DND-41 (cell line): ENCODE measurements at regions not wholly inside any gene's neighbourhood (a gene's known extent, or its start where the extent isn't known, plus 50 kb on each side); places are given as distances from the start of the nearest gene placed in this dataset.

ENCODE experiments used
- ATAC-seq: fragments of 200-7000 bp; cut with Tn5 transposase; 3 replicates; pipeline ENCODE4 v1.9.1; 2021; ENCODE audit warnings: low read depth; ENCODE audit not compliant: insufficient read depth
- DNase-seq: peaks from one replicate; pipeline ENCODE4 v3.0.0-alpha.2; 2020
- H2AFZ ChIP-seq: 2 replicates; pipeline ENCODE4 v1.6.0; 2012; ENCODE audit warnings: low read depth, low read length
- H3K27ac ChIP-seq: 2 replicates; pipeline ENCODE4 v1.5.1; 2012; ENCODE audit warnings: low read length, inconsistent platforms
- H3K27me3 ChIP-seq: fragments of 200-600 bp; sonication (generic); 2 replicates; pipeline ENCODE4 v1.6.0; 2012; ENCODE audit warnings: low read length, mild to moderate bottlenecking, inconsistent platforms; ENCODE audit not compliant: insufficient read depth, poor library complexity
- H3K36me3 ChIP-seq: 2 replicates; pipeline ENCODE4 v1.5.1; 2012; ENCODE audit warnings: low read length, inconsistent platforms; ENCODE audit not compliant: insufficient read depth
- H3K4me1 ChIP-seq: 2 replicates; pipeline ENCODE4 v1.5.1; 2012; ENCODE audit warnings: mild to moderate bottlenecking, low read length; ENCODE audit not compliant: insufficient read depth
- H3K4me2 ChIP-seq: 2 replicates; pipeline ENCODE4 v1.6.0; 2012; ENCODE audit warnings: mild to moderate bottlenecking, moderate library complexity, low read length, inconsistent platforms; ENCODE audit not compliant: insufficient read depth
- H3K4me3 ChIP-seq, 2 experiments: fragments of 200-600 bp in 1 of 2; shearing (Covaris generic) in 1 of 2; 2 replicates each; pipeline ENCODE4 v1.5.1; 2012 to 2016; ENCODE audit warnings: inconsistent platforms in 2 of 2, low read length in 2 of 2, mild to moderate bottlenecking in 2 of 2, low read depth in 1 of 2, moderate library complexity in 1 of 2
- H3K79me2 ChIP-seq: 2 replicates; pipeline ENCODE4 v1.6.0; 2012; ENCODE audit warnings: low read length, inconsistent platforms; ENCODE audit not compliant: insufficient read depth
- H3K9ac ChIP-seq: 2 replicates; pipeline ENCODE4 v1.6.0; 2012; ENCODE audit warnings: low read depth, mild to moderate bottlenecking, inconsistent platforms, low read length, moderate library complexity
- H3K9me3 ChIP-seq: 2 replicates; pipeline ENCODE4 v1.5.1; 2012; ENCODE audit warnings: low read length, moderate library complexity, mild to moderate bottlenecking, inconsistent platforms; ENCODE audit not compliant: insufficient read depth, severe bottlenecking
- H4K20me1 ChIP-seq: 2 replicates; pipeline ENCODE4 v1.6.0; 2012; ENCODE audit warnings: low read length; ENCODE audit not compliant: insufficient read depth
- EZH2 ChIP-seq: IDR thresholded peaks from 3 replicates; pipeline ENCODE4 v1.6.1; 2012; ENCODE audit warnings: borderline replicate concordance, low read depth, mild to moderate bottlenecking, moderate library complexity, low read length, inconsistent platforms; ENCODE audit not compliant: severe bottlenecking
- TF ChIP-seq, protein P1 (sequence below): IDR thresholded peaks from 2 replicates; pipeline ENCODE4 v1.5.1; 2012; ENCODE audit warnings: borderline replicate concordance, low read length, moderate library complexity, mild to moderate bottlenecking; ENCODE audit not compliant: poor library complexity, severe bottlenecking; ENCODE audit errors: extremely low read depth

GRCh38 chr2:42959234-42960001 is 167.0 kb upstream of the HAAO start:
- H4K20me1 ChIP-seq, result no peaks in the 10 kb centered on the region
- no peak overlapping the region for H3K9ac ChIP-seq
- no peaks in the 10 kb centered on the region for H3K9me3 ChIP-seq
- ATAC-seq, result no peak
- DNase-seq, result no peak
- no peak overlapping the region for H2AFZ ChIP-seq
- no peak overlapping the region for H3K4me3 ChIP-seq
- H3K36me3 ChIP-seq, result no peaks in the 10 kb centered on the region
- H3K4me1 ChIP-seq, result peaks cover 2% of the 10 kb centered on the region; the same call in 1 of the 2 replicates
- no peak overlapping the region for H3K4me2 ChIP-seq
- H3K27me3 ChIP-seq, result no peaks in the 10 kb centered on the region
- no peak overlapping the region for H3K27ac ChIP-seq
- no peaks in the 10 kb centered on the region for H3K79me2 ChIP-seq
- TF ChIP-seq, protein P1, sequence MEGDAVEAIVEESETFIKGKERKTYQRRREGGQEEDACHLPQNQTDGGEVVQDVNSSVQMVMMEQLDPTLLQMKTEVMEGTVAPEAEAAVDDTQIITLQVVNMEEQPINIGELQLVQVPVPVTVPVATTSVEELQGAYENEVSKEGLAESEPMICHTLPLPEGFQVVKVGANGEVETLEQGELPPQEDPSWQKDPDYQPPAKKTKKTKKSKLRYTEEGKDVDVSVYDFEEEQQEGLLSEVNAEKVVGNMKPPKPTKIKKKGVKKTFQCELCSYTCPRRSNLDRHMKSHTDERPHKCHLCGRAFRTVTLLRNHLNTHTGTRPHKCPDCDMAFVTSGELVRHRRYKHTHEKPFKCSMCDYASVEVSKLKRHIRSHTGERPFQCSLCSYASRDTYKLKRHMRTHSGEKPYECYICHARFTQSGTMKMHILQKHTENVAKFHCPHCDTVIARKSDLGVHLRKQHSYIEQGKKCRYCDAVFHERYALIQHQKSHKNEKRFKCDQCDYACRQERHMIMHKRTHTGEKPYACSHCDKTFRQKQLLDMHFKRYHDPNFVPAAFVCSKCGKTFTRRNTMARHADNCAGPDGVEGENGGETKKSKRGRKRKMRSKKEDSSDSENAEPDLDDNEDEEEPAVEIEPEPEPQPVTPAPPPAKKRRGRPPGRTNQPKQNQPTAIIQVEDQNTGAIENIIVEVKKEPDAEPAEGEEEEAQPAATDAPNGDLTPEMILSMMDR, result no peak
- no peak for TF ChIP-seq EZH2

- Histone ChIP-seq H3K4me3 (no peak overlapping the region), H3K9me3 (no peaks in the 10 kb centered on the region), H3K79me2 (no peaks in the 10 kb centered on the region), H3K4me2 (no peak overlapping the region), H3K36me3 (no peaks in the 10 kb centered on the region), H3K27me3 (no peaks in the 10 kb centered on the region), H2AFZ (no peak overlapping the region), H4K20me1 (no peaks in the 10 kb centered on the region), H3K9ac (no peak overlapping the region), H3K4me1 (no peaks in the 10 kb centered on the region), H3K27ac (no peak overlapping the region)
- ATAC-seq, result no peak
- no peak for DNase-seq
- TF ChIP-seq, protein P1, result no peak
- no peak for TF ChIP-seq EZH2
Observed at GRCh38 chr2:42958741-42959233, 166.4 kb upstream of the HAAO start.

DNA sequence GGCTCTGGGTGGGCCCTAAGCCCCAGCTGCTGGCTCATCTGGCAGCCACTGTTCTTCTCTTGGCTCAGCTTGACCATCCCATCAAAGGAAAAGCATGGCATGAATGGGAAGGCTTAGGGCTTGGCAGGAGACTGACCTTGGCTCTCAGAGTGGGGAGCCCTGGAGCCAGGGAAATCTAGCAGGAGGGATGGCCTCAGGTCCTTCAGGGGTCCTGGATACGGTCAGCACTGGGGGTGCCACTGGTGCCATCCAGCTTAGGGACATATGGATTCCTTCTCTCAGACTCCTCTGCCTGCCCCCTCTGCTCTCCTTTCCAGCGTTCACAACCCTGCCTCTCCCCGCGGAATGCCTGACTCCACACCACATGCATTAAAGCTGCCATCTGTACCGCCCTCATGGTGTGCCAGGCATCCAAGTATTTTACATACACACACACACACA is 165.5 kb upstream of the HAAO start:
- Histone ChIP-seq H2AFZ (no peak overlapping the region), H3K9ac (no peak overlapping the region), H3K36me3 (no peaks in the 10 kb centered on the region), H3K4me3 (no peak overlapping the region), H3K79me2 (no peaks in the 10 kb centered on the region), H3K9me3 (no peaks in the 10 kb centered on the region), H3K27ac (no peak overlapping the region), H3K27me3 (no peaks in the 10 kb centered on the region), H4K20me1 (no peaks in the 10 kb centered on the region), H3K4me2 (no peak overlapping the region), H3K4me1 (no peaks in the 10 kb centered on the region)
- no peak for ATAC-seq
- no peak for DNase-seq
- TF ChIP-seq EZH2, result no peak
- TF ChIP-seq, protein P1, result no peak
